Epidermal melanocyte (primary cell): ENCODE measurements at regions not wholly inside any gene's neighbourhood (a gene's known extent, or its start where the extent isn't known, plus 50 kb on each side); places are given as distances from the start of the nearest gene placed in this dataset.

ENCODE experiments used
- DNase-seq: peaks from one replicate; pipeline ENCODE4 v3.0.0; 2011; ENCODE audit warnings: low spot score; ENCODE audit not compliant: insufficient read length

GRCh38 chr17:51486885-51487520 is 226.7 kb downstream of the UTP18 start:
- no peak for DNase-seq

- no peak for DNase-seq
Measured at GRCh38 chr17:51487947-51488346, 227.6 kb downstream of the UTP18 start.

- no peak for DNase-seq
Measured at GRCh38 chr17:51491416-51491815, 231.1 kb downstream of the UTP18 start.

GRCh38 chr17:51493206-51493605 is 232.9 kb downstream of the UTP18 start:
- no peak for DNase-seq

- no peak for DNase-seq
Measured at GRCh38 chr17:51496378-51496777, 236.0 kb downstream of the UTP18 start.

GRCh38 chr17:51499897-51500296 is 239.6 kb downstream of the UTP18 start:
- no peak for DNase-seq

- DNase-seq = no peak
Measured at GRCh38 chr17:51500454-51500853, 240.1 kb downstream of the UTP18 start.

- DNase-seq = no peak
Measured at GRCh38 chr17:51505450-51505849, 245.1 kb downstream of the UTP18 start.

GRCh38 chr17:51507444-51507843 is 247.1 kb downstream of the UTP18 start:
- no peak for DNase-seq

GRCh38 chr17:51508048-51508447 is 247.7 kb downstream of the UTP18 start:
- no peak for DNase-seq

- no peak for DNase-seq
Measured at GRCh38 chr17:51510940-51511339, 250.6 kb downstream of the UTP18 start.

GRCh38 chr17:51512220-51512907 is 252.0 kb downstream of the UTP18 start:
- no peak for DNase-seq

GRCh38 chr17:51516924-51517323 is 256.6 kb downstream of the UTP18 start:
- DNase-seq = no peak

- DNase-seq = no peak
Measured at GRCh38 chr17:51524524-51524923, 264.2 kb downstream of the UTP18 start.

- no peak for DNase-seq
Measured at GRCh38 chr17:51526507-51526906, 266.2 kb downstream of the UTP18 start.

GRCh38 chr17:51527225-51527982 is 267.1 kb downstream of the UTP18 start:
- no peak for DNase-seq

GRCh38 chr17:51528111-51528510 is 267.8 kb downstream of the UTP18 start:
- DNase-seq = no peak

GRCh38 chr17:51533219-51533618 is 272.9 kb downstream of the UTP18 start:
- DNase-seq = no peak

- no peak for DNase-seq
Measured at GRCh38 chr17:51533821-51534220, 273.5 kb downstream of the UTP18 start.

- DNase-seq = no peak
Measured at GRCh38 chr17:51536627-51537026, 276.3 kb downstream of the UTP18 start.

GRCh38 chr17:51537996-51538550 is 277.7 kb downstream of the UTP18 start:
- DNase-seq = no peak

- DNase-seq = no peak
Measured at GRCh38 chr17:51540151-51540550, 279.8 kb downstream of the UTP18 start.
